GM21717 (cell line): ENCODE measurements at regions not wholly inside any gene's neighbourhood (a gene's known extent, or its start where the extent isn't known, plus 50 kb on each side); places are given as distances from the start of the nearest gene placed in this dataset.

ENCODE experiments used
- ATAC-seq: cut with Tn5 transposase; IDR thresholded peaks from one replicate; pipeline ENCODE4 v1.9.1; 2021; ENCODE audit warnings: mild to moderate bottlenecking, moderate library complexity; ENCODE audit not compliant: unreplicated experiment

- ATAC-seq = peak; percentile 80
Observed at GRCh38 chr6:99219788-99220187, 129.7 kb downstream of the FAXC start.

GRCh38 chr6:99216959-99217358 is 132.5 kb downstream of the FAXC start:
- ATAC-seq = no peak

GRCh38 chr6:99195986-99196655 is 153.4 kb downstream of the FAXC start:
- no peak for ATAC-seq

GRCh38 chr6:99192561-99192960 is 156.9 kb downstream of the FAXC start:
- ATAC-seq = no peak

- ATAC-seq = peak; percentile 98
Observed at GRCh38 chr6:99189823-99190721, 159.4 kb downstream of the FAXC start.

GRCh38 chr6:99187429-99187828 is 162.0 kb downstream of the FAXC start:
- no peak for ATAC-seq

- ATAC-seq = no peak
Observed at GRCh38 chr6:99186417-99186816, 163.1 kb downstream of the FAXC start.

- ATAC-seq = no peak
Observed at GRCh38 chr6:99185525-99185924, 163.9 kb downstream of the FAXC start.

- no peak for ATAC-seq
Observed at GRCh38 chr6:99184696-99185095, 164.8 kb downstream of the FAXC start.

GRCh38 chr6:99183066-99183465 is 166.4 kb downstream of the FAXC start:
- no peak for ATAC-seq

GRCh38 chr6:99181174-99181573 is 168.3 kb downstream of the FAXC start:
- ATAC-seq = no peak

- ATAC-seq = no peak
Observed at GRCh38 chr6:99178168-99178567, 171.3 kb downstream of the FAXC start.

- no peak for ATAC-seq
Observed at GRCh38 chr6:99177736-99178135, 171.7 kb downstream of the FAXC start.

- ATAC-seq = peak; percentile 88
Observed at GRCh38 chr6:99165838-99166237, 183.6 kb downstream of the FAXC start.

- ATAC-seq = no peak
Observed at GRCh38 chr6:99152347-99152643, 197.2 kb downstream of the FAXC start.

GRCh38 chr6:99151634-99152346 is 197.7 kb downstream of the FAXC start:
- peak; percentile 97 for ATAC-seq

- no peak for ATAC-seq
Observed at GRCh38 chr6:99148761-99149160, 200.7 kb downstream of the FAXC start.

GRCh38 chr6:99148111-99148510 is 200.4 kb upstream of the FBXL4 start:
- no peak for ATAC-seq

- ATAC-seq = no peak
Observed at GRCh38 chr6:99147206-99147605, 199.5 kb upstream of the FBXL4 start.

- no peak for ATAC-seq
Observed at GRCh38 chr6:99146711-99147110, 199.0 kb upstream of the FBXL4 start.

- no peak for ATAC-seq
Observed at GRCh38 chr6:99145738-99146137, 198.0 kb upstream of the FBXL4 start.
